K562 (cell line): ENCODE measurements at regions not wholly inside any gene's neighbourhood (a gene's known extent, or its start where the extent isn't known, plus 50 kb on each side); places are given as distances from the start of the nearest gene placed in this dataset.
A peak's percentile ranks its signal among the peaks of the same experiment; 100 is the strongest.

Experiments used
- ATAC-seq: fragments of 200-7000 bp; cut with Tn5 transposase; 3 replicates; pipeline ENCODE4 v1.9.1; 2020; ENCODE audit warnings: moderate library complexity
- BruUV-seq: library from RNA; stranded (reverse); fragments of 400-500 nt; replicated peaks from 2 replicates; lab custom pipeline; 2021; lab: Mats Ljungman, UMichigan
- CTCF ChIA-PET: fragments of 300-600 bp; formaldehyde crosslinking; extraction: SDS; loops from one replicate; lab custom pipeline; 2021; ENCODE audit warnings: low intra/inter-chr PET ratio; lab: Yijun Ruan, JAX
- POLR2A ChIA-PET: fragments of 300-600, 350-650 bp; sonication (Branson Sonifier 250); formaldehyde crosslinking; extraction: SDS; loops from one replicate; lab custom pipeline; 2021; ENCODE audit warnings: antibody characterized with exemption, inconsistent platforms; lab: Yijun Ruan, JAX
- DNase-seq, 4 experiments: peaks; one replicate each; pipeline versions ENCODE4 v3.0.0 to v3.0.0-alpha.2; 2011 to 2018; ENCODE audit warnings: low spot score in 3 of 4, mixed read lengths in 3 of 4; ENCODE audit errors: extremely low read depth in 1 of 4
- FAIRE-seq: peaks from 2 replicates; lab custom pipeline; 2011; peaks lifted over from hg19 to GRCh38; lab: Jason Lieb, UNC
- H2AFZ ChIP-seq: 2 replicates; pipeline ENCODE4 v1.6.0; 2011; ENCODE audit warnings: low read depth, low read length, control low read depth, inconsistent platforms
- H3K27ac ChIP-seq: fragments of 200-600 bp; 3 replicates; pipeline ENCODE4 v1.8.0; 2011; ENCODE audit warnings: low read depth, mild to moderate bottlenecking, control low read depth, inconsistent platforms, low read length, moderate library complexity, mixed read lengths; ENCODE audit errors: extremely low read depth
- H3K27me3 ChIP-seq, 2 experiments: fragments of 300-600 bp in 1 of 2; 2 replicates in 1 of 2; 3 replicates in 1 of 2; pipeline versions ENCODE4 v1.6.0 to v1.8.0; 2011; ENCODE audit warnings: inconsistent platforms in 2 of 2, low read length in 2 of 2, mild to moderate bottlenecking in 1 of 2, mixed read lengths in 1 of 2, moderate library complexity in 1 of 2; ENCODE audit not compliant: control insufficient read depth in 2 of 2, insufficient read depth in 2 of 2
- H3K36me3 ChIP-seq: fragments of 300-600 bp; 3 replicates; pipeline ENCODE4 v1.8.0; 2011; ENCODE audit warnings: mild to moderate bottlenecking, low read length, inconsistent platforms; ENCODE audit not compliant: control insufficient read depth, insufficient read depth
- H3K4me1 ChIP-seq, 2 experiments: fragments of 200-600 bp in 1 of 2; replicated peaks in 1 of 2; 2 replicates in 1 of 2; 3 replicates in 1 of 2; pipeline versions ENCODE4 v1.5.1 to v1.8.0; 2011; ENCODE audit warnings: inconsistent platforms in 2 of 2, low read length in 2 of 2, mild to moderate bottlenecking in 1 of 2, mixed read lengths in 1 of 2, moderate library complexity in 1 of 2; ENCODE audit not compliant: control insufficient read depth in 2 of 2, insufficient read depth in 2 of 2
- H3K4me2 ChIP-seq: 2 replicates; pipeline ENCODE4 v1.6.1; 2011; ENCODE audit warnings: low read length, control low read depth, inconsistent platforms, mixed read lengths; ENCODE audit not compliant: insufficient read depth
- H3K4me3 ChIP-seq: fragments of 200-600 bp; sonication (generic), shearing (Covaris generic); 2 replicates; pipeline ENCODE4 v1.5.1; 2016; ENCODE audit warnings: control low read depth, inconsistent platforms
- H3K79me2 ChIP-seq: fragments of 200-600 bp; 3 replicates; pipeline ENCODE4 v1.8.0; 2011; ENCODE audit warnings: low read length, inconsistent platforms; ENCODE audit not compliant: control insufficient read depth, insufficient read depth
- H3K9ac ChIP-seq, 2 experiments: 2 replicates each; pipeline versions ENCODE4 v1.6.0 to v1.6.1; 2011; ENCODE audit warnings: low read depth in 2 of 2, low read length in 2 of 2, control low read depth in 1 of 2, inconsistent platforms in 1 of 2, mild to moderate bottlenecking in 1 of 2, mixed read lengths in 1 of 2; ENCODE audit not compliant: insufficient read depth in 1 of 2
- H3K9me1 ChIP-seq: one replicate; pipeline ENCODE4 v1.6.0; 2011; ENCODE audit warnings: inconsistent platforms, mild to moderate bottlenecking, low read length, moderate library complexity; ENCODE audit not compliant: control insufficient read depth, insufficient read depth
- H3K9me3 ChIP-seq: replicated peaks from 2 replicates; pipeline ENCODE4 v1.5.1; 2011; ENCODE audit warnings: low read depth, low read length, inconsistent platforms; ENCODE audit not compliant: control insufficient read depth, insufficient read depth
- H4K20me1 ChIP-seq: replicated peaks from 2 replicates; pipeline ENCODE4 v1.6.1; 2011; ENCODE audit warnings: low read length, inconsistent platforms, mixed read lengths; ENCODE audit not compliant: control insufficient read depth, insufficient read depth
- RBM34 ChIP-seq: fragments of 200-400 bp; formaldehyde crosslinking; IDR thresholded peaks from 2 replicates; pipeline ENCODE4 v1.6.1; 2018; ENCODE audit warnings: low read length, borderline replicate concordance; ENCODE audit not compliant: insufficient read depth
- ZBTB11 ChIP-seq, 3 experiments: fragments of 200-800 bp in 1 of 3; fragments of 250-450 bp in 1 of 3; fragments of 450-650 bp in 1 of 3; sonication (Bioruptor Pico) in 1 of 3; sonication (Bioruptor generic) in 1 of 3; formaldehyde crosslinking in 1 of 3; IDR thresholded peaks; 2 replicates each; pipeline versions ENCODE4 v1.6.1 to v1.8.0; 2016 to 2022; ENCODE audit warnings: mild to moderate bottlenecking in 2 of 3, missing genetic modification characterization in 2 of 3, missing compliant biosample characterization in 1 of 3, moderate library complexity in 1 of 3
- WGBS: fragments of 100-300 bp; shearing (Covaris generic); methylation state at CpG from one replicate; pipeline ENCODE4 v1.1.6; 2016; ENCODE audit warnings: low coverage, mixed read lengths; ENCODE audit not compliant: insufficient coverage; ENCODE audit errors: missing lambda C conversion rate; 5-methylcytosine and 5-hydroxymethylcytosine counted together
- in situ Hi-C: fragments of 300-500 bp; cut with MboI; formaldehyde crosslinking; loops from 4 replicates; pipeline ENCODE4 v1.15.0; 2018; ENCODE audit warnings: inconsistent platforms, mixed read lengths
- intact Hi-C: fragments of 100-400 bp; cut with micrococcal nuclease; formaldehyde crosslinking; loops from 2 replicates; pipeline ENCODE4 v1.14.2; 2022

GRCh38 chr20:54397292-54398140, 77.9 kb upstream of the DOK5 start:
- ATAC-seq, result no peak
- Histone ChIP-seq H3K4me2 (no peak overlapping the region), H3K9me3 (no peaks in the 10 kb centered on the region; the same call in 1 of the 2 replicates), H3K36me3 (no peaks in the 10 kb centered on the region), H3K79me2 (no peaks in the 10 kb centered on the region), H3K27ac (no peak overlapping the region), H2AFZ (no peak overlapping the region), H3K4me1 (no peaks in the 10 kb centered on the region), H3K9ac (no peak overlapping the region), H4K20me1 (no peaks in the 10 kb centered on the region), H3K27me3 (no peaks in the 10 kb centered on the region), H3K4me3 (no peak overlapping the region), H3K9me1 (no peaks in the 10 kb centered on the region)
- no peak for FAIRE-seq
- in situ Hi-C loops (no loop called here), intact Hi-C loops (no loop called here)
- ChIA-PET POLR2A (no interaction called here), CTCF (no interaction called here)
- 0% methylated on average over 3 of the region's 3 CpGs for WGBS
- TF ChIP-seq ZBTB11 (CRISPR knock-in tag; IDR thresholded peaks at IDR 0.05) (peak in 1 of 3 experiments; percentile 30; a peak in 1 of 6 replicates), RBM34 (no peak)
- BruUV-seq, result no TSS peak
- DNase-seq, result no peak
